ENCODE measurements at regions not wholly inside any gene's neighbourhood (a gene's known extent, or its start where the extent isn't known, plus 50 kb on each side); places are given as distances from the start of the nearest gene placed in this dataset.

- Mint-ChIP-seq H3K27me3 (ENCODE audit: low read depth in 3 of 3) (peaks cover 0 to 2% (median 2%) of the 10 kb centered on the region in 3 donors), H3K4me1 (peaks cover 25% of the 10 kb centered on the region), H3K36me3 (no peaks in the 10 kb centered on the region), H3K27ac (peak overlapping the region in 1 of 7 donors; percentile 41), H3K4me3 (no peak overlapping the region), H3K9me3 (peaks cover 0 to 1% (median 0%) of the 10 kb centered on the region in 7 donors)
- H3K4me1 ChIP-seq (ENCODE audit: control insufficient read depth in 1 of 2, insufficient read depth in 2 of 2, low read length in 2 of 2) = peaks cover 16 to 19% of the 10 kb centered on the region in 2 donors
- no peak for DNase-seq
- H2AFZ ChIP-seq (ENCODE audit: insufficient read depth, low read depth, low read length, poor library complexity, severe bottlenecking) = peak overlapping the region; percentile 29
- no peaks in the 10 kb centered on the region for H4K20me1 ChIP-seq (ENCODE audit: insufficient read depth, low read length)
- H3K27ac ChIP-seq (ENCODE audit: low read depth in 1 of 2, low read length in 2 of 2) = no peak overlapping the region
- H3K4me3 ChIP-seq (replicated peaks in 1 of 3; ENCODE audit: low read depth in 2 of 3, low read length in 3 of 3) = no peak overlapping the region
- H3K4me2 ChIP-seq (replicated peaks; ENCODE audit: extremely low read depth, low read length, poor library complexity, severe bottlenecking) = no peak overlapping the region
- no peaks in the 10 kb centered on the region for H3K79me2 ChIP-seq (ENCODE audit: insufficient read depth, low read length)
- H3K36me3 ChIP-seq (replicated peaks in 1 of 2; ENCODE audit: control insufficient read depth in 1 of 2, insufficient read depth in 2 of 2, low read length in 2 of 2) = no peaks in the 10 kb centered on the region
- H3K9ac ChIP-seq (ENCODE audit: insufficient read depth, low read length, poor library complexity, severe bottlenecking) = no peak overlapping the region
- intact Hi-C loops (cut with micrococcal nuclease) = no loop called here
- WGBS (ENCODE audit: insufficient coverage) = 33% methylated on average over 2 of the region's 3 CpGs
- no peak for TF ChIP-seq CTCF (IDR thresholded peaks at IDR 0.05)
- no peaks in the 10 kb centered on the region for H3K27me3 ChIP-seq (ENCODE audit: control insufficient read depth in 2 of 2, insufficient read depth in 2 of 2, low read length in 2 of 2)
- no peaks in the 10 kb centered on the region for H3K9me3 ChIP-seq (replicated peaks in 1 of 2; ENCODE audit: control insufficient read depth in 1 of 2, insufficient read depth in 1 of 2, low read length in 2 of 2)
Observed at GRCh38 chr5:36384845-36385244, 83.1 kb upstream of the RANBP3L start.

GRCh38 chr5:36385495-36385894 is 83.8 kb upstream of the RANBP3L start:
- Histone ChIP-seq H3K4me3 (replicated peaks in 1 of 3; ENCODE audit: low read depth in 2 of 3, low read length in 3 of 3) (no peak overlapping the region), H3K27me3 (ENCODE audit: control insufficient read depth in 2 of 2, insufficient read depth in 2 of 2, low read length in 2 of 2) (no peaks in the 10 kb centered on the region), H3K79me2 (ENCODE audit: insufficient read depth, low read length) (no peaks in the 10 kb centered on the region), H3K36me3 (replicated peaks in 1 of 2; ENCODE audit: control insufficient read depth in 1 of 2, insufficient read depth in 2 of 2, low read length in 2 of 2) (no peaks in the 10 kb centered on the region), H3K4me2 (replicated peaks; ENCODE audit: extremely low read depth, low read length, poor library complexity, severe bottlenecking) (no peak overlapping the region), H3K9me3 (replicated peaks in 1 of 2; ENCODE audit: control insufficient read depth in 1 of 2, insufficient read depth in 1 of 2, low read length in 2 of 2) (no peaks in the 10 kb centered on the region), H3K9ac (ENCODE audit: insufficient read depth, low read length, poor library complexity, severe bottlenecking) (no peak overlapping the region), H3K4me1 (ENCODE audit: control insufficient read depth in 1 of 2, insufficient read depth in 2 of 2, low read length in 2 of 2) (peaks cover 22 to 26% of the 10 kb centered on the region in 2 donors), H3K27ac (ENCODE audit: low read depth in 1 of 2, low read length in 2 of 2) (no peak overlapping the region), H2AFZ (ENCODE audit: insufficient read depth, low read depth, low read length, poor library complexity, severe bottlenecking) (no peak overlapping the region), H4K20me1 (ENCODE audit: insufficient read depth, low read length) (no peaks in the 10 kb centered on the region)
- Mint-ChIP-seq H3K4me3 (no peak overlapping the region), H3K9me3 (no peaks in the 10 kb centered on the region), H3K4me1 (peaks cover 31% of the 10 kb centered on the region), H3K27ac (no peak overlapping the region), H3K27me3 (ENCODE audit: low read depth in 3 of 3) (peaks cover 0 to 2% (median 0%) of the 10 kb centered on the region in 3 donors), H3K36me3 (no peaks in the 10 kb centered on the region)
- TF ChIP-seq CTCF (IDR thresholded peaks at IDR 0.05) = no peak
- 100% methylated on average over 2 of the region's 2 CpGs for WGBS (ENCODE audit: insufficient coverage)
- no peak for DNase-seq
- intact Hi-C loops (cut with micrococcal nuclease) = no loop called here
